HepG2 (cell line): ENCODE measurements at regions not wholly inside any gene's neighbourhood (a gene's known extent, or its start where the extent isn't known, plus 50 kb on each side); places are given as distances from the start of the nearest gene placed in this dataset.

Experiments used
- ATAC-seq: fragments of 200-7000 bp; cut with Tn5 transposase; 3 replicates; pipeline ENCODE4 v1.9.1; 2020; ENCODE audit warnings: mild to moderate bottlenecking, moderate library complexity
- BruUV-seq: library from RNA; stranded (reverse); fragments of 400-500 nt; replicated peaks from 2 replicates; lab custom pipeline; 2021; lab: Mats Ljungman, UMichigan
- CTCF ChIA-PET: fragments of 300-600 bp; formaldehyde crosslinking; extraction: SDS; loops from one replicate; lab custom pipeline; 2021; ENCODE audit warnings: low total read pairs, inconsistent platforms, low intra/inter-chr PET ratio; lab: Yijun Ruan, JAX
- POLR2A ChIA-PET: fragments of 350-600 bp; sonication (Branson Sonifier 250); formaldehyde crosslinking; loops from one replicate; lab custom pipeline; 2020; ENCODE audit warnings: antibody characterized with exemption, inconsistent platforms; lab: Yijun Ruan, JAX
- DNase-seq: peaks from one replicate; pipeline ENCODE4 v3.0.0-alpha.2; 2015; ENCODE audit warnings: low spot score
- FAIRE-seq: peaks from 3 replicates; lab custom pipeline; 2011; peaks lifted over from hg19 to GRCh38; lab: Jason Lieb, UNC
- H2AFZ ChIP-seq: one replicate; pipeline ENCODE4 v1.6.1; 2011; ENCODE audit warnings: low read length, inconsistent platforms
- H3K27ac ChIP-seq: fragments of 300-600 bp; 3 replicates; pipeline ENCODE4 v1.8.0; 2011; ENCODE audit warnings: mixed run types, mild to moderate bottlenecking, mixed read lengths, low read length, inconsistent platforms; ENCODE audit not compliant: insufficient read depth; ENCODE audit errors: extremely low read length
- H3K27me3 ChIP-seq, 2 experiments: fragments of 200-600 bp in 1 of 2; 2 replicates in 1 of 2; 3 replicates in 1 of 2; pipeline versions ENCODE4 v1.6.0 to v1.8.0; 2011; ENCODE audit warnings: low read length in 2 of 2, mild to moderate bottlenecking in 2 of 2, moderate library complexity in 2 of 2, inconsistent platforms in 1 of 2; ENCODE audit not compliant: insufficient read depth in 2 of 2, control insufficient read depth in 1 of 2
- H3K36me3 ChIP-seq, 2 experiments: fragments of 200-600 bp in 1 of 2; replicated peaks in 1 of 2; 2 replicates in 1 of 2; 3 replicates in 1 of 2; pipeline versions ENCODE4 v1.5.1 to v1.8.0; 2011; ENCODE audit warnings: low read length in 2 of 2, inconsistent platforms in 1 of 2; ENCODE audit not compliant: insufficient read depth in 2 of 2, control insufficient read depth in 1 of 2
- H3K4me1 ChIP-seq: 2 replicates; pipeline ENCODE4 v1.5.1; 2012; ENCODE audit warnings: low read length, inconsistent platforms; ENCODE audit not compliant: insufficient read depth
- H3K4me2 ChIP-seq: 2 replicates; pipeline ENCODE4 v1.6.0; 2011; ENCODE audit warnings: low read depth, low read length, inconsistent platforms
- H3K4me3 ChIP-seq, 3 experiments: fragments of 200-600 bp in 1 of 3; sonication (generic), shearing (Covaris generic) in 1 of 3; replicated peaks in 1 of 3; 2 replicates each; pipeline ENCODE4 v1.5.1; 2011 to 2016; ENCODE audit warnings: low read length in 3 of 3, inconsistent platforms in 2 of 3, low read depth in 2 of 3, mild to moderate bottlenecking in 2 of 3, control low read depth in 1 of 3, mixed read lengths in 1 of 3; ENCODE audit not compliant: insufficient read depth in 1 of 3
- H3K79me2 ChIP-seq: one replicate; pipeline ENCODE4 v1.6.1; 2011; ENCODE audit warnings: low read length, inconsistent platforms; ENCODE audit not compliant: insufficient read depth
- H3K9ac ChIP-seq: 2 replicates; pipeline ENCODE4 v1.6.0; 2011; ENCODE audit warnings: mild to moderate bottlenecking, low read depth, low read length, inconsistent platforms; ENCODE audit not compliant: insufficient read depth
- H3K9me3 ChIP-seq: 2 replicates; pipeline ENCODE4 v1.5.1; 2012; ENCODE audit warnings: mild to moderate bottlenecking, low read length
- H4K20me1 ChIP-seq: 2 replicates; pipeline ENCODE4 v1.6.0; 2011; ENCODE audit warnings: inconsistent platforms, mild to moderate bottlenecking, low read length, moderate library complexity; ENCODE audit not compliant: insufficient read depth
- AKAP8 ChIP-seq: sonication (generic); formaldehyde crosslinking; IDR thresholded peaks from 2 replicates; pipeline ENCODE4 v1.5.1; 2020; ENCODE audit warnings: mild to moderate bottlenecking, missing genetic modification reagents
- ATRX ChIP-seq: sonication (generic); formaldehyde crosslinking; IDR thresholded peaks from 2 replicates; pipeline ENCODE4 v1.4.0; 2020; ENCODE audit warnings: missing genetic modification reagents, borderline replicate concordance
- CREB3 ChIP-seq: sonication (generic); formaldehyde crosslinking; IDR thresholded peaks from 2 replicates; pipeline ENCODE4 v1.5.0; 2020; ENCODE audit warnings: missing genetic modification reagents
- GFI1 ChIP-seq: sonication (generic); formaldehyde crosslinking; IDR thresholded peaks from 2 replicates; pipeline ENCODE4 v1.5.0; 2020; ENCODE audit warnings: missing genetic modification reagents, mild to moderate bottlenecking, borderline replicate concordance
- MEIS1 ChIP-seq: sonication (generic); formaldehyde crosslinking; IDR thresholded peaks from 2 replicates; pipeline ENCODE4 v1.9.0; 2021; ENCODE audit warnings: mild to moderate bottlenecking, missing genetic modification reagents, moderate library complexity, borderline replicate concordance
- ZFP36 ChIP-seq: fragments of 150-350 bp; IDR thresholded peaks from 2 replicates; pipeline ENCODE4 v1.6.1; 2018; ENCODE audit warnings: borderline replicate concordance, low read length, low read depth; ENCODE audit not compliant: partially characterized antibody
- ZNF350 ChIP-seq: sonication (generic); formaldehyde crosslinking; IDR thresholded peaks from 2 replicates; pipeline ENCODE4 v1.4.0; 2020; ENCODE audit warnings: mild to moderate bottlenecking, low read depth, missing genetic modification reagents, borderline replicate concordance
- ZNF510 ChIP-seq: sonication (generic); formaldehyde crosslinking; IDR thresholded peaks from 2 replicates; pipeline ENCODE4 v1.4.0; 2020; ENCODE audit warnings: low read depth, mild to moderate bottlenecking, missing genetic modification reagents
- ZNF737 ChIP-seq: sonication (generic); formaldehyde crosslinking; IDR thresholded peaks from 2 replicates; pipeline ENCODE4 v1.5.0; 2020; ENCODE audit warnings: missing genetic modification reagents, mild to moderate bottlenecking, borderline replicate concordance
- ZNF841 ChIP-seq: sonication (generic); formaldehyde crosslinking; IDR thresholded peaks from 2 replicates; pipeline ENCODE4 v1.8.1; 2023; ENCODE audit warnings: missing genetic modification reagents, borderline replicate concordance
- ZSCAN9 ChIP-seq: IDR thresholded peaks from 2 replicates; pipeline ENCODE4 v1.6.1; 2016; ENCODE audit warnings: borderline replicate concordance
- WGBS: methylation state at CpG from one replicate; pipeline ENCODE4 v1.1.6; 2017; ENCODE audit warnings: low lambda C conversion rate; 5-methylcytosine and 5-hydroxymethylcytosine counted together
- in situ Hi-C: cut with HindIII; loops from 2 replicates; pipeline ENCODE4 v1.10.0; 2017; ENCODE audit warnings: low pct_unique_long_range_greater_than_20kb; ENCODE audit not compliant: extremely low pct_ligation_motif_present
- intact Hi-C: fragments of 100-400 bp; cut with micrococcal nuclease; formaldehyde crosslinking; loops from one replicate; pipeline ENCODE4 v1.10.0; 2022; ENCODE audit not compliant: unreplicated experiment

- TF ChIP-seq CREB3 (no peak), ZNF737 (CRISPR knock-in tag) (no peak), ATRX (no peak)
Measured at GRCh38 chr1:239545466-239545865, 159.1 kb downstream of the CHRM3 start (continued).

GRCh38 chr1:239547987-239548386 is 161.6 kb downstream of the CHRM3 start:
- FAIRE-seq = no peak
- Histone ChIP-seq H3K4me1 (no peaks in the 10 kb centered on the region), H4K20me1 (no peaks in the 10 kb centered on the region), H3K27ac (no peak overlapping the region), H3K79me2 (no peaks in the 10 kb centered on the region), H3K36me3 (no peaks in the 10 kb centered on the region), H2AFZ (no peak overlapping the region), H3K4me3 (no peak overlapping the region), H3K27me3 (no peaks in the 10 kb centered on the region), H3K9ac (no peak overlapping the region), H3K4me2 (no peak overlapping the region), H3K9me3 (peaks cover 64% of the 10 kb centered on the region)
- 89% methylated on average over 2 of the region's 2 CpGs for WGBS
- no peak for ATAC-seq
- ChIA-PET POLR2A (no interaction called here), CTCF (no interaction called here)
- BruUV-seq = no TSS peak
- intact Hi-C loops = no loop called here
- in situ Hi-C loops = no loop called here
- TF ChIP-seq MEIS1 (CRISPR knock-in tag) (no peak), GFI1 (CRISPR knock-in tag) (no peak), ZNF350 (no peak), ZFP36 (no peak), ZSCAN9 (CRISPR knock-in tag) (no peak), AKAP8 (no peak), ZNF510 (CRISPR knock-in tag) (no peak), ZNF841 (CRISPR knock-in tag) (no peak)
- DNase-seq = no peak
